VCaP (cell line): ENCODE measurements at regions not wholly inside any gene's neighbourhood (a gene's known extent, or its start where the extent isn't known, plus 50 kb on each side); places are given as distances from the start of the nearest gene placed in this dataset.

Experiments used
- H3K27ac ChIP-seq: fragments of 450-650 bp; 2 replicates; pipeline ENCODE4 v1.5.1; 2017
- TF ChIP-seq, protein P1 (sequence below): fragments of 450-650 bp; conservative IDR thresholded peaks from 2 replicates; pipeline ENCODE4 v1.5.1; 2017; ENCODE audit warnings: mild to moderate bottlenecking, moderate library complexity

DNA sequence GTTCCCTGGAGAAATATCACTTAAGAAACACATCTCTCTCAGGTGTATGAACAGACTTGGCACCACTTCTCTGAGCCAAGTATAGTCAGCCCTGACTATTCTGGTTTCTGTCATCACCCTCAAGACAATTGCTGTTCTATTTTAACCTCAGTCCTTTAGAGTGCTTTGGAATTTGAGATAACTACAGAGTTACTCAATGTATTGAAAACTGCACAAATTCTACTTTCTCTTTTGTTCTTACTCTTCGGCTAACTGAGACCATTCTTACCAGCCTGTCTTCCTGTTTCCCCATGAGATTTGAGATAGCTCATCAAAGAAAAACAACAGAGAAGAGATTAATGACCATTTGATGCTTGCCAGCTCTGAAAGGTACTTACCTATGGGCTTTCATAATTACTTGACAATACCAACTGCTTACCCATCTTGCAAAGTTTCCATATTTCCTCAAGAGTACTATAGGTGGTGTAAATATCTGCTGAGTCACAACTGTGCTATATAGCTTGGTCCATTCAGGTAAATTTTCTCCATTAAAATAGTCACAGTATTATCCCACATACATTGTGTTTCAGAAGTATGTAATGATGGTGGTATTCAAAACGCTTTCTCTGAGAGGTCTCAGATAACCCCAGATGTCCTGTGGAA is 467.5 kb upstream of the CHST9 start:
- TF ChIP-seq, protein P1, sequence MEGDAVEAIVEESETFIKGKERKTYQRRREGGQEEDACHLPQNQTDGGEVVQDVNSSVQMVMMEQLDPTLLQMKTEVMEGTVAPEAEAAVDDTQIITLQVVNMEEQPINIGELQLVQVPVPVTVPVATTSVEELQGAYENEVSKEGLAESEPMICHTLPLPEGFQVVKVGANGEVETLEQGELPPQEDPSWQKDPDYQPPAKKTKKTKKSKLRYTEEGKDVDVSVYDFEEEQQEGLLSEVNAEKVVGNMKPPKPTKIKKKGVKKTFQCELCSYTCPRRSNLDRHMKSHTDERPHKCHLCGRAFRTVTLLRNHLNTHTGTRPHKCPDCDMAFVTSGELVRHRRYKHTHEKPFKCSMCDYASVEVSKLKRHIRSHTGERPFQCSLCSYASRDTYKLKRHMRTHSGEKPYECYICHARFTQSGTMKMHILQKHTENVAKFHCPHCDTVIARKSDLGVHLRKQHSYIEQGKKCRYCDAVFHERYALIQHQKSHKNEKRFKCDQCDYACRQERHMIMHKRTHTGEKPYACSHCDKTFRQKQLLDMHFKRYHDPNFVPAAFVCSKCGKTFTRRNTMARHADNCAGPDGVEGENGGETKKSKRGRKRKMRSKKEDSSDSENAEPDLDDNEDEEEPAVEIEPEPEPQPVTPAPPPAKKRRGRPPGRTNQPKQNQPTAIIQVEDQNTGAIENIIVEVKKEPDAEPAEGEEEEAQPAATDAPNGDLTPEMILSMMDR = no peak
- H3K27ac ChIP-seq = no peak overlapping the region

DNA sequence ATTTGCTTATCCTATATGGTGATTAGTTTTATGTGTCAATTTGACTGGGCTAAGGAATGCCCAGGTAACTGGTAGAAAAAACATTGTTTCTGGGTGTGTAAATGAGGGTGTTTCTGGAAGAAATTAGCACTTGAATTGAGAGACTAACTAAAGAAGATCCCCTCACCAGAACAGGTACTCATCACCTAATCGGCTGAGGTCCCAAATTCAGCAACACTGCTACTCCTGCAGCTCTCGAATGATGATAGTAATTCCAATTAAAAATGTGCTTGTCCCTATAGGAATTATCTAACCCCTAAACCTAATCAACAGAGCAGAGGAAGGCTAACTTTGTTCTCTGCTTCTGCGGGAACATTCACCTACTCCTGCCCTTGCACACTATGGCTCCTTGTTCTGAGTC is 464.5 kb upstream of the CHST9 start:
- TF ChIP-seq, protein P1 = no peak
- no peak overlapping the region for H3K27ac ChIP-seq

DNA sequence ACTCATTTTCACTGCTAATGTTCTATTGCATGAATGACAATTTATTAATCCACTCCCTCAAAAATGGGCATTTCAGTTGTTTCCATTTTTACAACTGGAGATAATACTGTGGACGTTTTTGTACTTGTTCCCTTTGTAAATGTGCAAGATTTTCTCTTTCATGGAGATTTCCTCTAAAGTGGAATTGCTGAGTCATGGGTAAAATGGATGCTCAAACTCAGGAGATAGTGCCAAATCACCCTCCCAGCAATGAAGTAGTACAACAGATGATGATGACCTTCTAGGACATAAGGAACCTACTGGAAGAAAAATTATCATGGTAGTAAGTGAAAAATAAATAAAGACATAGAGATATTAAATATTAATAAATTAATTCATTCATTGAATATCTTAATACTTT is 460.8 kb upstream of the CHST9 start:
- TF ChIP-seq, protein P1 = no peak
- no peak overlapping the region for H3K27ac ChIP-seq

DNA sequence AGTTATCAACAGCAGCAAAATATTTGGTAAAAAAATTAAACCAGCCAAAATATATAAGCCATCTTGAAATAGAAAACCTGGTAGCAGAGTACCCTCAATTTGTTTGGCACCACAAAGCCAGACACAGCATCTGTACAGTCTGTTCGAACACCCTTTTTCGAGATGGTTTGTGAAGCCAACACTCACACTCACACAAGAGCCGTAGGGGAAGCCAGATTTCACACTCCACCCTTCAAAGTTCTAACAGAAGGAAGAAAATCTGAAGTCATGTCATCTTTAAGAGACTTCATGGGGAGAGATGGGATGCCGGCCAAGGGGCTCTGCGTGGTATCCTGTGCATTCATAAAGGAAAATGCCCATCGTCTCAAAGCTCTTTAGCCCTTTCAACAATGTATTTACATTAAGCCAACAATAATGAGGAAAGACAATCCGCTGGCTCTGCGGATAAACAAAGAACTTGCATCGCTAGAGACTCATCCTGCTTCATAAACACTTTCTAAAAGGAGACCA is 451.5 kb upstream of the CHST9 start:
- TF ChIP-seq, protein P1 = no peak
- no peak overlapping the region for H3K27ac ChIP-seq

DNA sequence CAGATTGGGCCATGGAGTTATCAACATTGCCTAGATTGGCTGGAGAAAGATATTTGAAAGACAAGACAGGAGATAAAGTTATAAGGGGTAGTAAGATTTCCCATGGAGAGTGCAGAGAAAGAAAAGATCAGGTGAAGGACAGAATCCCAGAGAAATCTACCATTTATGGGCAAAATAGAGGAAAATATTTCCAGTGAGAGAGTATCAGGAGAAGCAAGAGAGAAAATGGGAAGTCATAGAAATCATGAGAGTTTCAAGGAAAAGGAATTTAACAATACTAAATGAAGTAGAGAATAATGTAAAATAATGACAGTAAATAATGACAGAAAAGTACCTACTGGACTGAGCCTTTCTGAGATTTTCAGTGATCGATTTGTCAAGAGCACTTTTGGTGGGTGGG is 447.6 kb upstream of the CHST9 start:
- no peak overlapping the region for H3K27ac ChIP-seq
- TF ChIP-seq, protein P1 = no peak

DNA sequence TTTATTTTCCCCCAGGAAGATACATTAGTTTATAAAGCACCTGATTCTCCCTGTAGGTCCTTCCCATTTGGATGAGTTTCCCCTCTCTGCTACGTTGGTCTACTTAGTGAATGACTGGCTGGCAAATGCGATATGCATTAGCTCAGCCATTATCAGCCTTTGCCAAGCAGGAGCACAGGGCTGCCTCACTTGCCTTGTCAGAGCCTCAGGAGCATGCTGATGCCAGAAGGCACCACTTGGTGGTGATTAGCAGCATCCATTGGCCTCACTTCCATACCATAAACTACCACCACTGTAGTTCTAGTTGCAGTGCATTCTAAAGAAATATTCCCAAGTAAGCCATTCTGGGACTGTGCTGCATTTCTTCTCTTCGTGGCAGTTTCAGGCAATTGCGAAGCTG is 442.8 kb upstream of the CHST9 start:
- TF ChIP-seq, protein P1 = no peak
- H3K27ac ChIP-seq = no peak overlapping the region

DNA sequence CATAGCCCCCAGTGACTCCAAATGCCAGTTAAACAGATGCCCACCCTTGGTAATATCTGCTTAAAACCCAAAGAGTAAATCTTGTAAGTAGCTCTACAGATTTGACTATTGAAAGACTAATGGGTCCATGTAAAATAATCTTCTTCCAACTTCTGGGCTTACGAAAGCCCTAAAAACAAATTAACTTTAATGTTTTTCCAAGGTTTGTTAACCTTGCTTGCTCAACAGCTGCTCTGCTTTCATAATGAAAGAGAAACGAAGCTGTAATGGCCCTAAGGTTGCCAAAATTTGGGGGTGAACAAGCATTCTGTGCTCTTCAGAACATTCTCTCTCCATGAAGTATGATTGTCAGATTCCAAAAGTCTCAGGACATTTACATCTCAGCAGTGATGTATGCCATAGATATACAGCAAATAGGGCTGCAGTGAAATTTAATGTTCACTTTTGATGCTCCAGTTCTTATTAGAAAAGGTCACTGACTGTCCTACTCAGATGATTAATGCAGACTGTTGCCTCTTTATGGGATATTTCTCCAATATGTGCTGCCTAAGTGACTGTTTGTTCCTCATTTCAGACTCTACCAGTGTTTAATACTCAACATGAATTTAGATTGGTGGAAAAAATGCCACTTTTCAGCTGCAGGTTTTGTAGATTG is 436.3 kb upstream of the CHST9 start:
- H3K27ac ChIP-seq = no peak overlapping the region
- TF ChIP-seq, protein P1 = no peak
